ENCODE measurements at regions not wholly inside any gene's neighbourhood (a gene's known extent, or its start where the extent isn't known, plus 50 kb on each side); places are given as distances from the start of the nearest gene placed in this dataset.

GRCh38 chr13:68199271-68199670 lies 969.1 kb upstream of the PCDH9 start:
- H3K79me2 ChIP-seq (ENCODE audit: control insufficient read depth in 1 of 2, insufficient read depth in 2 of 2, low read length in 2 of 2), result no peaks in the 10 kb centered on the region
- H2BK12ac ChIP-seq (ENCODE audit: low read depth, low read length), result no peak overlapping the region
- CTCF ChIA-PET (ENCODE audit: partially characterized antibody), result interaction anchor here (1.2 kb wide), 1 partner anchor 10 kb away, joined by 4 read pairs; no protein-coding TSS in a partner anchor
- no peaks in the 10 kb centered on the region for H3K27me3 ChIP-seq (replicated peaks in 1 of 4; ENCODE audit: control insufficient read depth in 3 of 4, extremely low read depth in 1 of 4, insufficient read depth in 3 of 4, low read length in 3 of 4)
- H3K23ac ChIP-seq (ENCODE audit: insufficient read length), result no peak overlapping the region
- H2BK15ac ChIP-seq (ENCODE audit: low read length), result no peak overlapping the region
- POLR2A ChIA-PET (ENCODE audit: partially characterized antibody), result no interaction called here
- H3K9me3 ChIP-seq (ENCODE audit: insufficient read depth in 2 of 2, low read depth in 1 of 2, low read length in 1 of 2), result no peaks in the 10 kb centered on the region
- H3K4me1 ChIP-seq (replicated peaks in 1 of 4; ENCODE audit: control insufficient read depth in 3 of 4, insufficient read depth in 4 of 4, low read length in 3 of 4), result no peaks in the 10 kb centered on the region
- H4K91ac ChIP-seq (replicated peaks; ENCODE audit: insufficient read length, low read length), result no peak overlapping the region
- no peak overlapping the region for H2AK5ac ChIP-seq (ENCODE audit: low read depth, low read length)
- no peak for TF ChIP-seq SIRT6 (IDR thresholded peaks at IDR 0.05; ENCODE audit: low read length)
- no peak for TF ChIP-seq TAF1 (IDR thresholded peaks at IDR 0.05; ENCODE audit: low read depth, low read length)
- no peak for TF ChIP-seq POLR2AphosphoS5 (IDR thresholded peaks at IDR 0.05; ENCODE audit: low read depth, low read length)
- no peak for TF ChIP-seq CHD1 (IDR thresholded peaks at IDR 0.05; ENCODE audit: low read depth, low read length)
- TF ChIP-seq CEBPB (IDR thresholded peaks at IDR 0.05; ENCODE audit: low read depth, low read length), result no peak
- TF ChIP-seq RXRA (IDR thresholded peaks at IDR 0.05; ENCODE audit: insufficient read depth, low read depth, low read length), result no peak
- TF ChIP-seq CTCF (IDR thresholded peaks at IDR 0.05; ENCODE audit: control extremely low read depth in 1 of 3, insufficient read depth in 1 of 3, low read depth in 1 of 3, low read length in 3 of 3), result no peak
- no peak for TF ChIP-seq CBX8 (IDR thresholded peaks at IDR 0.05; ENCODE audit: borderline replicate concordance, low read depth, low read length)
- H2AFZ ChIP-seq (ENCODE audit: low read length), result no peak overlapping the region; the same call in 1 of the 2 replicates
- H3K4me2 ChIP-seq (ENCODE audit: insufficient read depth in 1 of 2, low read depth in 2 of 2, low read length in 2 of 2), result no peak overlapping the region
- H3K56ac ChIP-seq (replicated peaks; ENCODE audit: insufficient read length, low read depth, low read length), result no peak overlapping the region
- no peak overlapping the region for H3K18ac ChIP-seq (ENCODE audit: extremely low read depth, low read length)
- H3K36me3 ChIP-seq (ENCODE audit: control insufficient read depth in 2 of 4, insufficient read depth in 4 of 4, low read length in 3 of 4), result no peaks in the 10 kb centered on the region
- H2BK20ac ChIP-seq (ENCODE audit: low read length), result no peak overlapping the region
- no peak overlapping the region for H4K5ac ChIP-seq (ENCODE audit: insufficient read length, low read depth, low read length)
- FAIRE-seq (no peak), DNase-seq (ENCODE audit: low read depth in 1 of 2, low spot score in 2 of 2) (no peak)
- no peak overlapping the region for H3K4ac ChIP-seq (replicated peaks; ENCODE audit: insufficient read length, low read depth, low read length)
- no peak overlapping the region for H3K4me3 ChIP-seq (ENCODE audit: extremely low read depth in 1 of 4, insufficient read depth in 2 of 4, low read depth in 3 of 4, low read length in 4 of 4)
- H4K20me1 ChIP-seq (replicated peaks in 1 of 2; ENCODE audit: control insufficient read depth in 1 of 2, insufficient read depth in 2 of 2, low read length in 2 of 2), result no peaks in the 10 kb centered on the region
- no peak overlapping the region for H3K27ac ChIP-seq (ENCODE audit: low read depth, low read length)
- no peaks in the 10 kb centered on the region for H3K79me1 ChIP-seq (ENCODE audit: low read depth, low read length)
- WGBS, 2 experiments (ENCODE audit: extremely low coverage in 1 of 2, insufficient coverage in 1 of 2, insufficient read length in 1 of 2, insufficient replicate concordance in 2 of 2, low coverage in 1 of 2, low lambda C conversion rate in 2 of 2, missing lambda C conversion rate in 1 of 2), result 92% methylated on average over 2 of the region's 2 CpGs; no CpG with 5 or more reads in 1 of the 2 experiments
- no peaks in the 10 kb centered on the region for H3K23me2 ChIP-seq (ENCODE audit: low read depth, low read length)
- H3K9ac ChIP-seq (replicated peaks in 1 of 4; ENCODE audit: extremely low read depth in 1 of 4, low read depth in 3 of 4, low read length in 3 of 4), result no peak overlapping the region
- H3K14ac ChIP-seq (ENCODE audit: insufficient read length), result no peak overlapping the region
- no peak overlapping the region for H2BK120ac ChIP-seq (replicated peaks; ENCODE audit: low read depth, low read length)
- no peak overlapping the region for H2BK5ac ChIP-seq (ENCODE audit: low read depth, low read length)
- H4K8ac ChIP-seq (ENCODE audit: extremely low read depth, insufficient read depth, low read length), result no peak overlapping the region

Data from H1 (cell line).